ENCODE measurements at regions not wholly inside any gene's neighbourhood (a gene's known extent, or its start where the extent isn't known, plus 50 kb on each side); places are given as distances from the start of the nearest gene placed in this dataset.

GRCh38 chrX:2595258-2595657 lies 94.5 kb upstream of the DHRSX start:
- no peak overlapping the region for H3K4me3 ChIP-seq
- FAIRE-seq (no peak), ATAC-seq (no peak), DNase-seq (ENCODE audit: low read depth in 1 of 2, low spot score in 1 of 2) (no peak)
- ChIA-PET POLR2A (no interaction called here), CTCF (no interaction called here)
- no peaks in the 10 kb centered on the region for H3K9me3 ChIP-seq
- WGBS (ENCODE audit: missing lambda C conversion rate): 76% methylated on average over 5 of the region's 5 CpGs
- H3K4me1 ChIP-seq: peaks cover 10% of the 10 kb centered on the region; the same call in 2 of the 3 replicates
- TF ChIP-seq RFX5 (IDR thresholded peaks at IDR 0.05) (no peak), CEBPB (IDR thresholded peaks at IDR 0.05) (no peak), ZNF302 (CRISPR knock-in tag; IDR thresholded peaks at IDR 0.05) (no peak)
- no peak overlapping the region for H3K4me2 ChIP-seq
- no peak overlapping the region for H3K27ac ChIP-seq

GRCh38 chrX:2594491-2594890 lies 93.7 kb upstream of the DHRSX start:
- no peak overlapping the region for H3K4me3 ChIP-seq
- CTCF ChIA-PET: no interaction called here
- H3K4me2 ChIP-seq: no peak overlapping the region
- FAIRE-seq: no peak
- 71% methylated on average over 3 of the region's 3 CpGs for WGBS (ENCODE audit: missing lambda C conversion rate)
- TF ChIP-seq BHLHE40 (IDR thresholded peaks at IDR 0.05; ENCODE audit: low read depth, low read length): no peak
- no peak for TF ChIP-seq ZC3H11A (IDR thresholded peaks at IDR 0.05)
- no peak for TF ChIP-seq RNF2 (IDR thresholded peaks at IDR 0.05; ENCODE audit: borderline replicate concordance, low read depth)
- no peak for TF ChIP-seq FOXS1 (CRISPR knock-in tag; IDR thresholded peaks at IDR 0.05)
- TF ChIP-seq RAD21 (conservative IDR thresholded peaks at IDR 0.05 in 1 of 2, IDR thresholded peaks at IDR 0.05 in 1 of 2): no peak
- no peak for TF ChIP-seq MAFK (IDR thresholded peaks at IDR 0.05; ENCODE audit: partially characterized antibody)
- no peak for TF ChIP-seq PHF8 (IDR thresholded peaks at IDR 0.05; ENCODE audit: borderline replicate concordance, low read depth)
- no peak for TF ChIP-seq CBX2 (IDR thresholded peaks at IDR 0.05; ENCODE audit: borderline replicate concordance, low read depth)
- TF ChIP-seq MAX (IDR thresholded peaks at IDR 0.05): no peak
- no peak for TF ChIP-seq HOXB5 (CRISPR knock-in tag; IDR thresholded peaks at IDR 0.05)
- POLR2A ChIA-PET: no interaction called here
- no peaks in the 10 kb centered on the region for H3K9me3 ChIP-seq
- H3K27ac ChIP-seq: no peak overlapping the region
- no peak for ATAC-seq
- DNase-seq (ENCODE audit: low read depth in 1 of 2, low spot score in 1 of 2): no peak
- H3K4me1 ChIP-seq: peaks cover 11% of the 10 kb centered on the region; the same call in 2 of the 3 replicates

- Histone ChIP-seq H3K4me1 (peaks cover 15% of the 10 kb centered on the region; the same call in 2 of the 3 replicates), H3K27ac (0 out of 6 replicates have a peak overlapping the region, but pooled peaks have one; percentile 11 to 18), H3K4me3 (no peak overlapping the region), H3K4me2 (no peak overlapping the region), H3K9me3 (no peaks in the 10 kb centered on the region)
- WGBS (ENCODE audit: missing lambda C conversion rate): 82% methylated on average over 3 of the region's 3 CpGs
- TF ChIP-seq NFE2L2 (conservative IDR thresholded peaks at IDR 0.05; ENCODE audit: low read length) (no peak), NR3C1 (IDR thresholded peaks at IDR 0.05) (no peak), CHD2 (IDR thresholded peaks at IDR 0.05; ENCODE audit: low read length, partially characterized antibody) (no peak), MAZ (IDR thresholded peaks at IDR 0.05; ENCODE audit: borderline replicate concordance, low read depth, low read length) (no peak), TP53 (CRISPR knock-in tag; IDR thresholded peaks at IDR 0.05) (no peak)
- ChIA-PET CTCF (no interaction called here), POLR2A (no interaction called here)
- no peak for FAIRE-seq
- no peak for DNase-seq (ENCODE audit: low read depth in 1 of 2, low spot score in 1 of 2)
- no peak for ATAC-seq
Measured at GRCh38 chrX:2592279-2592678, 91.5 kb upstream of the DHRSX start.

- ATAC-seq (no peak), DNase-seq (ENCODE audit: low read depth in 1 of 2, low spot score in 1 of 2) (no peak), FAIRE-seq (no peak)
- 53% methylated on average over 9 of the region's 9 CpGs for WGBS (ENCODE audit: missing lambda C conversion rate)
- H3K27ac ChIP-seq: 0 out of 6 replicates have a peak overlapping the region, but pooled peaks of 1 of the 2 experiments have one; percentile 29
- TF ChIP-seq MYC (IDR thresholded peaks at IDR 0.05; ENCODE audit: borderline replicate concordance, low read length) (no peak), PHF8 (IDR thresholded peaks at IDR 0.05; ENCODE audit: borderline replicate concordance, low read depth) (no peak), ELK1 (IDR thresholded peaks at IDR 0.05; ENCODE audit: low read depth, low read length) (no peak), ZC3H11A (IDR thresholded peaks at IDR 0.05) (no peak), CBX8 (IDR thresholded peaks at IDR 0.05) (no peak), FOSL2 (IDR thresholded peaks at IDR 0.05) (no peak), FOSL2 (CRISPR knock-in tag; IDR thresholded peaks at IDR 0.05) (0 out of 2 replicates have a peak, but pooled peaks have one; percentile 26), RFX5 (IDR thresholded peaks at IDR 0.05) (no peak)
- ChIA-PET CTCF (no interaction called here), POLR2A (no interaction called here)
- H3K4me3 ChIP-seq: no peak overlapping the region
- H3K4me2 ChIP-seq: no peak overlapping the region
- peaks cover 18% of the 10 kb centered on the region; the same call in 2 of the 3 replicates for H3K4me1 ChIP-seq
- H3K9me3 ChIP-seq: no peaks in the 10 kb centered on the region
Measured at GRCh38 chrX:2589186-2590020, 88.6 kb upstream of the DHRSX start.
